ENCODE measurements at regions not wholly inside any gene's neighbourhood (a gene's known extent, or its start where the extent isn't known, plus 50 kb on each side); places are given as distances from the start of the nearest gene placed in this dataset.

DNA sequence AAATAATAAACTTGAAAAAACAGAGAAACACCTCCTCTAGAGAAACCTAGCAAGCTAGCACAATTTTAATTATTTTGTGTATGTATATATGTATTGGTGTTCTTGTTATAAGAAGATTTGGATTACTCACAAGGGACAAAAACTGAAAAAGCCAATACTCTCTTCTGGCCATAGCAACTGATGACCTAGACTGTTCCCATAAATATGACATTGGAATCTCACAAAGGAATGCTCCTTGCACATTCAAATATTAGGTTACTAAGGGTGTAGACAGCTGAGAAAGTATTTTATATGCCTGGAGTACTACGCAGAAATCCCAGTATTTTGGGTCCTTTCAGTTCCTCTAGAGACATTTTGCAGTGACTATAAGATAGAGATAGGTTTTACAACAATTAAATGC is 279.4 kb downstream of the FZD1 start:
- ATAC-seq = no peak
- Histone ChIP-seq H3K27me3 (ENCODE audit: control insufficient read depth, insufficient read depth, low read length) (no peaks in the 10 kb centered on the region), H3K36me3 (ENCODE audit: control insufficient read depth, insufficient read depth, low read length) (no peaks in the 10 kb centered on the region), H3K4me3 (ENCODE audit: low read depth in 2 of 2, low read length in 2 of 2) (no peak overlapping the region), H3K4me1 (ENCODE audit: control insufficient read depth, insufficient read depth, low read length) (no peaks in the 10 kb centered on the region), H3K27ac (ENCODE audit: low read length) (no peak overlapping the region), H3K9me3 (ENCODE audit: control insufficient read depth, insufficient read depth, low read depth, low read length) (no peaks in the 10 kb centered on the region)
- intact Hi-C loops (cut with micrococcal nuclease; ENCODE audit: unreplicated experiment) = no loop called here
- no TSS peak for BruUV-seq (replicated peaks)
- TF ChIP-seq TCF7L2 (IDR thresholded peaks at IDR 0.05; ENCODE audit: low read depth, low read length) = no peak
- TF ChIP-seq SIN3A (IDR thresholded peaks at IDR 0.05; ENCODE audit: borderline replicate concordance, insufficient read depth, low read depth, low read length) = no peak
- TF ChIP-seq, protein P1, sequence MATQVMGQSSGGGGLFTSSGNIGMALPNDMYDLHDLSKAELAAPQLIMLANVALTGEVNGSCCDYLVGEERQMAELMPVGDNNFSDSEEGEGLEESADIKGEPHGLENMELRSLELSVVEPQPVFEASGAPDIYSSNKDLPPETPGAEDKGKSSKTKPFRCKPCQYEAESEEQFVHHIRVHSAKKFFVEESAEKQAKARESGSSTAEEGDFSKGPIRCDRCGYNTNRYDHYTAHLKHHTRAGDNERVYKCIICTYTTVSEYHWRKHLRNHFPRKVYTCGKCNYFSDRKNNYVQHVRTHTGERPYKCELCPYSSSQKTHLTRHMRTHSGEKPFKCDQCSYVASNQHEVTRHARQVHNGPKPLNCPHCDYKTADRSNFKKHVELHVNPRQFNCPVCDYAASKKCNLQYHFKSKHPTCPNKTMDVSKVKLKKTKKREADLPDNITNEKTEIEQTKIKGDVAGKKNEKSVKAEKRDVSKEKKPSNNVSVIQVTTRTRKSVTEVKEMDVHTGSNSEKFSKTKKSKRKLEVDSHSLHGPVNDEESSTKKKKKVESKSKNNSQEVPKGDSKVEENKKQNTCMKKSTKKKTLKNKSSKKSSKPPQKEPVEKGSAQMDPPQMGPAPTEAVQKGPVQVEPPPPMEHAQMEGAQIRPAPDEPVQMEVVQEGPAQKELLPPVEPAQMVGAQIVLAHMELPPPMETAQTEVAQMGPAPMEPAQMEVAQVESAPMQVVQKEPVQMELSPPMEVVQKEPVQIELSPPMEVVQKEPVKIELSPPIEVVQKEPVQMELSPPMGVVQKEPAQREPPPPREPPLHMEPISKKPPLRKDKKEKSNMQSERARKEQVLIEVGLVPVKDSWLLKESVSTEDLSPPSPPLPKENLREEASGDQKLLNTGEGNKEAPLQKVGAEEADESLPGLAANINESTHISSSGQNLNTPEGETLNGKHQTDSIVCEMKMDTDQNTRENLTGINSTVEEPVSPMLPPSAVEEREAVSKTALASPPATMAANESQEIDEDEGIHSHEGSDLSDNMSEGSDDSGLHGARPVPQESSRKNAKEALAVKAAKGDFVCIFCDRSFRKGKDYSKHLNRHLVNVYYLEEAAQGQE (IDR thresholded peaks at IDR 0.05; ENCODE audit: insufficient read depth in 1 of 2, low read depth in 2 of 2, low read length in 1 of 2) = no peak
- no peak for TF ChIP-seq POLR2AphosphoS5 (IDR thresholded peaks at IDR 0.05; ENCODE audit: low read depth, low read length)
- TF ChIP-seq, protein P2, sequence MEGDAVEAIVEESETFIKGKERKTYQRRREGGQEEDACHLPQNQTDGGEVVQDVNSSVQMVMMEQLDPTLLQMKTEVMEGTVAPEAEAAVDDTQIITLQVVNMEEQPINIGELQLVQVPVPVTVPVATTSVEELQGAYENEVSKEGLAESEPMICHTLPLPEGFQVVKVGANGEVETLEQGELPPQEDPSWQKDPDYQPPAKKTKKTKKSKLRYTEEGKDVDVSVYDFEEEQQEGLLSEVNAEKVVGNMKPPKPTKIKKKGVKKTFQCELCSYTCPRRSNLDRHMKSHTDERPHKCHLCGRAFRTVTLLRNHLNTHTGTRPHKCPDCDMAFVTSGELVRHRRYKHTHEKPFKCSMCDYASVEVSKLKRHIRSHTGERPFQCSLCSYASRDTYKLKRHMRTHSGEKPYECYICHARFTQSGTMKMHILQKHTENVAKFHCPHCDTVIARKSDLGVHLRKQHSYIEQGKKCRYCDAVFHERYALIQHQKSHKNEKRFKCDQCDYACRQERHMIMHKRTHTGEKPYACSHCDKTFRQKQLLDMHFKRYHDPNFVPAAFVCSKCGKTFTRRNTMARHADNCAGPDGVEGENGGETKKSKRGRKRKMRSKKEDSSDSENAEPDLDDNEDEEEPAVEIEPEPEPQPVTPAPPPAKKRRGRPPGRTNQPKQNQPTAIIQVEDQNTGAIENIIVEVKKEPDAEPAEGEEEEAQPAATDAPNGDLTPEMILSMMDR (IDR thresholded peaks at IDR 0.05) = no peak
- in situ Hi-C loops (cut with HindIII; ENCODE audit: low pct_unique_long_range_greater_than_20kb, low sequenced_read_pairs) = no loop called here
- CTCF ChIA-PET = no interaction called here
- POLR2A ChIA-PET = no interaction called here
- no peak for DNase-seq (ENCODE audit: low read depth, low spot score)

DNA sequence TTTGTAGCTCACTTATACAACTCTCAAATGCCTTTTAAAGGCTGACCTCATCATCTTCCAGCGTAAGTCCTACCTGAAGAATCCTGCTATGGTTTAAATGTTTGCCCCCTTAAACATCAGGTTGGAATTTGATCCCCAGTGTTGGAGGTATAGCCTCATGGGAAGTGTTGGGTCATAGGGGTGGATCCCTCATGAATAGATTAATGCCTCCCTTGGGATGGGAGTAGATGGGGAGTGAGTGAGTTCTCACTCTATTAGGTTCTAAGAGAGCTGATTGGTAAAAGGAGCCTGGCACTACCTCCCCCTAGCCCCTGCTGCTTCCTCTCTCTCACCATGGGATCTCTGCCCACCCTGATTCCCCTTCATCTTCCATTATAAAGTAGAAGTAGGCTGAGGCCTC is 285.6 kb downstream of the FZD1 start:
- no peaks in the 10 kb centered on the region for H3K9me3 ChIP-seq (ENCODE audit: control insufficient read depth, insufficient read depth, low read depth, low read length)
- no peak overlapping the region for H3K27ac ChIP-seq (ENCODE audit: low read length)
- in situ Hi-C loops (cut with HindIII; ENCODE audit: low pct_unique_long_range_greater_than_20kb, low sequenced_read_pairs) (no loop called here), intact Hi-C loops (cut with micrococcal nuclease; ENCODE audit: unreplicated experiment) (no loop called here)
- H3K4me1 ChIP-seq (ENCODE audit: control insufficient read depth, insufficient read depth, low read length) = no peaks in the 10 kb centered on the region
- TF ChIP-seq, protein P1 (IDR thresholded peaks at IDR 0.05; ENCODE audit: insufficient read depth in 1 of 2, low read depth in 2 of 2, low read length in 1 of 2) = no peak
- TF ChIP-seq, protein P2 (IDR thresholded peaks at IDR 0.05) = no peak
- TF ChIP-seq TCF7L2 (IDR thresholded peaks at IDR 0.05; ENCODE audit: low read depth, low read length) = no peak
- TF ChIP-seq SIN3A (IDR thresholded peaks at IDR 0.05; ENCODE audit: borderline replicate concordance, insufficient read depth, low read depth, low read length) = no peak
- no peak for TF ChIP-seq POLR2AphosphoS5 (IDR thresholded peaks at IDR 0.05; ENCODE audit: low read depth, low read length)
- no peaks in the 10 kb centered on the region for H3K27me3 ChIP-seq (ENCODE audit: control insufficient read depth, insufficient read depth, low read length)
- ChIA-PET CTCF (interaction anchor here (0.7 kb wide), 1 partner anchor 67 kb away, joined by 4 read pairs; no protein-coding TSS in a partner anchor), POLR2A (no interaction called here)
- BruUV-seq (replicated peaks) = no TSS peak
- no peak overlapping the region for H3K4me3 ChIP-seq (ENCODE audit: low read depth in 2 of 2, low read length in 2 of 2)
- DNase-seq (ENCODE audit: low read depth, low spot score) (no peak), ATAC-seq (no peak)
- no peaks in the 10 kb centered on the region for H3K36me3 ChIP-seq (ENCODE audit: control insufficient read depth, insufficient read depth, low read length)

Measured in Panc1 (cell line).